Loucy (cell line): ENCODE measurements at regions not wholly inside any gene's neighbourhood (a gene's known extent, or its start where the extent isn't known, plus 50 kb on each side); places are given as distances from the start of the nearest gene placed in this dataset.

Source experiments
- EZH2phosphoT487 ChIP-seq: fragments of 200-600 bp; IDR thresholded peaks from 2 replicates; pipeline ENCODE4 v1.6.1; 2018; ENCODE audit warnings: antibody characterized with exemption, mild to moderate bottlenecking, moderate library complexity, borderline replicate concordance
- TF ChIP-seq, protein P1 (sequence below): fragments of 200-600 bp; sonication (generic); conservative IDR thresholded peaks from 2 replicates; pipeline ENCODE4 v1.5.1; 2014; ENCODE audit warnings: mild to moderate bottlenecking, antibody characterized with exemption, low read length

- TF ChIP-seq, protein P1, sequence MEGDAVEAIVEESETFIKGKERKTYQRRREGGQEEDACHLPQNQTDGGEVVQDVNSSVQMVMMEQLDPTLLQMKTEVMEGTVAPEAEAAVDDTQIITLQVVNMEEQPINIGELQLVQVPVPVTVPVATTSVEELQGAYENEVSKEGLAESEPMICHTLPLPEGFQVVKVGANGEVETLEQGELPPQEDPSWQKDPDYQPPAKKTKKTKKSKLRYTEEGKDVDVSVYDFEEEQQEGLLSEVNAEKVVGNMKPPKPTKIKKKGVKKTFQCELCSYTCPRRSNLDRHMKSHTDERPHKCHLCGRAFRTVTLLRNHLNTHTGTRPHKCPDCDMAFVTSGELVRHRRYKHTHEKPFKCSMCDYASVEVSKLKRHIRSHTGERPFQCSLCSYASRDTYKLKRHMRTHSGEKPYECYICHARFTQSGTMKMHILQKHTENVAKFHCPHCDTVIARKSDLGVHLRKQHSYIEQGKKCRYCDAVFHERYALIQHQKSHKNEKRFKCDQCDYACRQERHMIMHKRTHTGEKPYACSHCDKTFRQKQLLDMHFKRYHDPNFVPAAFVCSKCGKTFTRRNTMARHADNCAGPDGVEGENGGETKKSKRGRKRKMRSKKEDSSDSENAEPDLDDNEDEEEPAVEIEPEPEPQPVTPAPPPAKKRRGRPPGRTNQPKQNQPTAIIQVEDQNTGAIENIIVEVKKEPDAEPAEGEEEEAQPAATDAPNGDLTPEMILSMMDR: no peak
- TF ChIP-seq EZH2phosphoT487: no peak
Measured at GRCh38 chr1:4269952-4270570, 370.0 kb upstream of the C1orf174 start.
